ENCODE measurements at regions not wholly inside any gene's neighbourhood (a gene's known extent, or its start where the extent isn't known, plus 50 kb on each side); places are given as distances from the start of the nearest gene placed in this dataset.
A peak's percentile ranks its signal among the peaks of the same experiment; 100 is the strongest.
"Not testable (repeated sequence)": the region's sequence is repeated elsewhere in the genome, so short reads cannot be mapped to it uniquely, and the experiment has no call there.

DNA sequence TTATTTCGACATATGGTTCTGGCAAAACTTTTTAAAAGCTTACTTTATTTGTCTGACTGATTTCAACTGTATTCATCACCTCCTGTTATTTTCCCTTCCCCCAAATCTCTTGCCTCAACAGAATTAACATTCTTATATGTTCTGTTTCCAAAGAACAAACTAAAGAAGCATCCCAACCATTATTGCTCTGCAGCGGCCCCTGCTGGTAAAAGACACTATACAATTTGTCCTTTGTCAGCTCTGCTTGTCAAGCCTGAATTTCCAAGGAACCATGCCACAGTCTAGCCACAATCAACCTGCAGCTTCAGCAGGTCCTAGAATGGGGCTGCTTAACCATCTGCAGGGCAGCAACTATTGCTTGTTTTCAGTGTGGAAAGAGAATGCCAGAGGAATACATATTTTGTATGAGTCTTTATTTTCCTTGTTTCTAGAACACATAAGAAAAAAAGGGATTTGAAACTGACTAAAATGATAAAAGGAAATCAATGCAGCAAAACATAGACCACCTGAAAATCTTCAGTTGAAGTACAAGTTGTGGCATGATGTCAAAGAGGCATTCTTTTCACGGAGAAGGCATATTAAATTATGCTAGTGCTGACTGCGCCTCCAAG, 845.3 kb downstream of the DIAPH3 start:
- Histone ChIP-seq H3K27me3 (ENCODE audit: insufficient read depth, low read length) (no peaks in the 10 kb centered on the region), H3K9me3 (ENCODE audit: control insufficient read depth in 1 of 2, low read length in 2 of 2) (no peaks in the 10 kb centered on the region), H3K4me3 (ENCODE audit: low read length in 2 of 2) (no peak overlapping the region), H3K4me1 (ENCODE audit: insufficient read depth, low read length) (no peaks in the 10 kb centered on the region), H3K36me3 (ENCODE audit: insufficient read depth, low read length) (no peaks in the 10 kb centered on the region), H3K27ac (ENCODE audit: low read depth, low read length) (no peak overlapping the region)
- Mint-ChIP-seq H3K4me1 (no peaks in the 10 kb centered on the region), H3K27ac (no peak overlapping the region), H3K4me3 (no peak overlapping the region), H3K27me3 (peaks cover 1 to 6% of the 10 kb centered on the region in 2 donors), H3K9me3 (peaks cover 0 to 2% (median 0%) of the 10 kb centered on the region in 8 donors), H3K36me3 (no peaks in the 10 kb centered on the region)
- ChIA-PET POLR2A (ENCODE audit: partially characterized antibody) (no interaction called here), CTCF (ENCODE audit: partially characterized antibody) (interaction anchor here (0.8 to 4.2 kb wide), 6 partner anchors 8 to 1106 kb away, joined by 3 to 15 read pairs (median 4); no protein-coding TSS in a partner anchor)
- intact Hi-C loops (cut with micrococcal nuclease), result no loop called here
- peak in 4 of 5 donors; percentile 21 to 29 (median 28) for DNase-seq

DNA sequence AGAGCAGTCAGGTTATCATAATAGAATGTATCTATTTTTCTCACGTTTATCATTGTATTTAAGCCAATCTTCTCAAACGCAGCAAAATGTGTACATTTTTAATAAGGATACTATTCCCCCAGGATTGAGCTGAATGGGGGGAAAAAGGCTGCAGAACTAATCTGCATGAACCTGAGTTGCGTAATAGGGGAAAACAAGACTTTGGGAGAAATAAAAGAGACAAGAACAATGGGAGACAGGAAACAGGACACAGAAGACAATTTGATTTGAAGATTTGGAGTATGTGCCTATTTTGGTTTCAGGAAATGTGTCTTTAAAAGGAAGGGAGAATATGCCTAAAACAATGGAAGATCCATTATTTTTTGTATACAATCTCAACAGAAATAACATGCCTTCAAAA, 844.5 kb downstream of the DIAPH3 start:
- POLR2A ChIA-PET (ENCODE audit: partially characterized antibody), result no interaction called here
- Histone ChIP-seq H3K36me3 (ENCODE audit: insufficient read depth, low read length) (no peaks in the 10 kb centered on the region), H3K27me3 (ENCODE audit: insufficient read depth, low read length) (no peaks in the 10 kb centered on the region), H3K27ac (ENCODE audit: low read depth, low read length) (no peak overlapping the region), H3K9me3 (ENCODE audit: control insufficient read depth in 1 of 2, low read length in 2 of 2) (no peaks in the 10 kb centered on the region), H3K4me1 (ENCODE audit: insufficient read depth, low read length) (no peaks in the 10 kb centered on the region), H3K4me3 (ENCODE audit: low read length in 2 of 2) (no peak overlapping the region)
- Mint-ChIP-seq H3K9me3 (peaks cover 0 to 2% (median 0%) of the 10 kb centered on the region in 8 donors), H3K27ac (no peak overlapping the region), H3K36me3 (no peaks in the 10 kb centered on the region), H3K4me3 (no peak overlapping the region), H3K27me3 (peaks cover 1 to 6% of the 10 kb centered on the region in 2 donors), H3K4me1 (no peaks in the 10 kb centered on the region)
- no peak for DNase-seq
- CTCF ChIA-PET (ENCODE audit: partially characterized antibody), result interaction anchor here (0.8 to 4.2 kb wide), 5 partner anchors 8 to 1105 kb away, joined by 3 to 15 read pairs (median 3); no protein-coding TSS in a partner anchor
- intact Hi-C loops (cut with micrococcal nuclease), result no loop called here

DNA sequence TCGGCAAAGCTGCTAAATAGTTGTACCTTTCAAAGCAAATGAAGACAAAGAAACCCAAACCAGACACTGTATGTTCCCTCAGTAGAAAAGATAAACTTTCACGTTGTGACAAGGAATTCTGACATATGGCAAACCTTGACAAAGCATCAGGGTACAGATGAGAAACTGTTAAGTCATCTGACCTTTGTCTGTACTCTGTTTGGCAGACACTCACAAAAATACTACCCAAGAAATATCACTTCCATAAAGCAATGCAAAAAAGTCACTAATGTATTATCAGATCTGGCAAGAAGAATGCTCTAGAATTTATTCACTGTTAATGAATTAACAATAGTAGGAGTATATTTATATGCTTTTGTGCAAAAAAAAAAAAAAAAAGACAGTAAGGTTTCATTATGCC, 843.7 kb downstream of the DIAPH3 start:
- no peak for DNase-seq
- H3K4me3 ChIP-seq (ENCODE audit: low read length in 2 of 2), result no peak overlapping the region
- H3K27me3 ChIP-seq (ENCODE audit: insufficient read depth, low read length), result no peaks in the 10 kb centered on the region
- intact Hi-C loops (cut with micrococcal nuclease), result no loop called here
- CTCF ChIA-PET (ENCODE audit: partially characterized antibody), result interaction anchor here (1.5 kb wide), 1 partner anchor 11 kb away, joined by 3 read pairs; no protein-coding TSS in a partner anchor
- Mint-ChIP-seq H3K36me3 (no peaks in the 10 kb centered on the region), H3K4me3 (no peak overlapping the region), H3K4me1 (no peaks in the 10 kb centered on the region), H3K9me3 (peaks cover 0 to 2% (median 0%) of the 10 kb centered on the region in 8 donors), H3K27ac (no peak overlapping the region), H3K27me3 (peaks cover 1 to 6% of the 10 kb centered on the region in 2 donors)
- no peaks in the 10 kb centered on the region for H3K4me1 ChIP-seq (ENCODE audit: insufficient read depth, low read length)
- no peaks in the 10 kb centered on the region for H3K9me3 ChIP-seq (ENCODE audit: control insufficient read depth in 1 of 2, low read length in 2 of 2)
- H3K36me3 ChIP-seq (ENCODE audit: insufficient read depth, low read length), result no peaks in the 10 kb centered on the region
- POLR2A ChIA-PET (ENCODE audit: partially characterized antibody), result no interaction called here
- H3K27ac ChIP-seq (ENCODE audit: low read depth, low read length), result no peak overlapping the region

DNA sequence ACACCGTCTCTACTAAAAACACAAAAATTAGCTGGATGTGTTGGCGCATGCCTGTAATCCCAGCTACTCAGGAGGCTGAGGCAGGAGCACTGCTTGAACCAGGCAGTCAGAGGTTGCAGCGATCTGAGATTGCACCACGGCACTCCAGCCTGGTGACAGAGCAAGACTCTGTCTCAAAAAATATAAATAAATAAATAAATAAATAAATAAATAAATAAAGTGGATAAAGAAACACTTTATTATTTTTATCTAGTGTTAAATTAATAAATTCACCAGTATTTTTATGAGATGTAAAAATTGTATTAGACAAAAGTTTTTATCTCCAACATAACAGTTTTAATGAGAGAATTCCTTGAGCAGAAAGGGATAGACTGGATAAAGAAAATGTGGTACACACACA, 839.3 kb downstream of the DIAPH3 start:
- DNase-seq; POLR2A ChIA-PET (ENCODE audit: partially characterized antibody); H3K4me3 ChIP-seq (ENCODE audit: low read length in 2 of 2); H3K4me3 Mint-ChIP-seq; H3K27me3 Mint-ChIP-seq; H3K9me3 ChIP-seq (ENCODE audit: control insufficient read depth in 1 of 2, low read length in 2 of 2); H3K27me3 ChIP-seq (ENCODE audit: insufficient read depth, low read length); H3K4me1 ChIP-seq (ENCODE audit: insufficient read depth, low read length); H3K9me3 Mint-ChIP-seq; H3K27ac Mint-ChIP-seq; intact Hi-C loops (cut with micrococcal nuclease); H3K4me1 Mint-ChIP-seq; H3K27ac ChIP-seq (ENCODE audit: low read depth, low read length); H3K36me3 ChIP-seq (ENCODE audit: insufficient read depth, low read length); H3K36me3 Mint-ChIP-seq: not testable (repeated sequence)
- CTCF ChIA-PET (ENCODE audit: partially characterized antibody), result interaction anchor here (2.0 kb wide), 1 partner anchor 8 kb away, joined by 7 read pairs; no protein-coding TSS in a partner anchor

DNA sequence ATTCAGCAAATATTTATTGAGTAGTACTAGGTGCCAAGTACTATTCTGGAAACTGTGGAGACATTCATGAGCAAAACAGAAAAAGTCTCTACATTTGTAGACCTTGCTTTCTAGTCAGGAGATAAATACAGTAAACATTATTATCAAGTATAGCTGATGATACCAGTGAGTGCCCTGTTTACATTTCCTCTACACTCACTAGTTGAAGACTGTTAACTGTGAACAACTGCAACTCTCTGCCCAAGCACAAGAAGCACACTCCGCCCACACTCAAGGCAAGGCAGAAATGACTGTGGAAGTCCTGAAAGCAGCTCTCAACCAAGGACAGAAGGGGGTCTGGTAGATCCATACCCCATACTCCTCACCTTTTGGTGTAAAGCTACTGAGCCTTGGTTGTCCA, 837.0 kb downstream of the DIAPH3 start:
- Mint-ChIP-seq H3K27me3 (peaks cover 0 to 2% of the 10 kb centered on the region in 2 donors), H3K36me3 (no peaks in the 10 kb centered on the region), H3K4me3 (no peak overlapping the region), H3K4me1 (no peaks in the 10 kb centered on the region), H3K27ac (no peak overlapping the region), H3K9me3 (no peaks in the 10 kb centered on the region)
- Histone ChIP-seq H3K27me3 (ENCODE audit: insufficient read depth, low read length) (no peaks in the 10 kb centered on the region), H3K36me3 (ENCODE audit: insufficient read depth, low read length) (no peaks in the 10 kb centered on the region), H3K9me3 (ENCODE audit: control insufficient read depth in 1 of 2, low read length in 2 of 2) (no peaks in the 10 kb centered on the region), H3K4me1 (ENCODE audit: insufficient read depth, low read length) (no peaks in the 10 kb centered on the region), H3K27ac (ENCODE audit: low read depth, low read length) (no peak overlapping the region), H3K4me3 (ENCODE audit: low read length in 2 of 2) (no peak overlapping the region)
- DNase-seq, result no peak
- CTCF ChIA-PET (ENCODE audit: partially characterized antibody), result interaction anchor here (0.8 to 2.0 kb wide), 3 partner anchors 8 to 70 kb away, joined by 3 to 7 read pairs (median 3); no protein-coding TSS in a partner anchor
- intact Hi-C loops (cut with micrococcal nuclease), result no loop called here
- POLR2A ChIA-PET (ENCODE audit: partially characterized antibody), result no interaction called here

DNA sequence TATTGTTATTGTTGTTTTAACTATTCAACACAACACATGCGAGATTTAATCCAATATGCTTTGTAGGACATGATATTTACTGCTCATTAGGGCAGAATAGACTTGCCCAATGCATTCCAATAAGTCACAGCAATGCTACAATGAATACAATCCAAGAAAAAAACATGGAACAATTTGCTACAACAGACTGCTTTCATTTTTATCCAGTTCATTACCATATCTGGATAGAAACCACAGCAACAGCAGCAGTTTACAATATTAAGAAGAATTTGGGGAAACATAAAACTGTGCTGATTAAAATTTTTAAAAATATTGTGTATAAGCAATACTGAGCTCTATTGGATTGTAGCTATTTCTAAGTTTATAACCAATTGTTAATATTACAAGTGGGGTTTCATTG, 833.0 kb downstream of the DIAPH3 start:
- H3K4me1 ChIP-seq (ENCODE audit: insufficient read depth, low read length), result no peaks in the 10 kb centered on the region
- no peak overlapping the region for H3K4me3 ChIP-seq (ENCODE audit: low read length in 2 of 2)
- no peaks in the 10 kb centered on the region for H3K27me3 ChIP-seq (ENCODE audit: insufficient read depth, low read length)
- Mint-ChIP-seq H3K27ac (no peak overlapping the region), H3K9me3 (no peaks in the 10 kb centered on the region), H3K4me3 (no peak overlapping the region), H3K4me1 (no peaks in the 10 kb centered on the region), H3K27me3 (peaks cover 0 to 4% of the 10 kb centered on the region in 2 donors), H3K36me3 (no peaks in the 10 kb centered on the region)
- ChIA-PET CTCF (ENCODE audit: partially characterized antibody) (interaction anchor here (1.3 to 2.0 kb wide), 2 partner anchors 10 to 13 kb away, joined by 3 to 15 read pairs; no protein-coding TSS in a partner anchor), POLR2A (ENCODE audit: partially characterized antibody) (no interaction called here)
- intact Hi-C loops (cut with micrococcal nuclease), result no loop called here
- no peak for DNase-seq
- no peaks in the 10 kb centered on the region for H3K36me3 ChIP-seq (ENCODE audit: insufficient read depth, low read length)
- no peaks in the 10 kb centered on the region for H3K9me3 ChIP-seq (ENCODE audit: control insufficient read depth in 1 of 2, low read length in 2 of 2)
- H3K27ac ChIP-seq (ENCODE audit: low read depth, low read length), result no peak overlapping the region

DNA sequence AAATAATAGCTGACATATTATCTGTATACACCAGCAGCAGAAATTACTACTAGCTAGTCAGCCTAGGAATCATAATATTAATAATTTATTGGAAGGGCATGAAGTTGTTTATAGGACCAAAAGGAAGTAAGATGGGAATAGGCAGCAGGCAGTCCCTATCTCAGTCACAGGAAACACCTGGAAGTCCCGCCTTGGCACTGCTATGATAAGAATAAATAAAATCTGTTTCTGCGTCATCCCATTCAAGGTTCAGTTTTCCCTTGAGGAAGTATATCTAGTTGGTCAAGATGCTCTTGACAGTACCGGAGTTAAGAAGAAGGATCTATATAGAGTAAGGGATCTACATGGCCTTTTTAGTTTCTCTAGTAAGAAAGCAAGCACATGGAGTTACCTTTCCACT, 830.8 kb downstream of the DIAPH3 start:
- Mint-ChIP-seq H3K4me1 (no peaks in the 10 kb centered on the region), H3K27me3 (peaks cover 0 to 3% of the 10 kb centered on the region in 2 donors), H3K9me3 (no peaks in the 10 kb centered on the region), H3K4me3 (no peak overlapping the region), H3K36me3 (no peaks in the 10 kb centered on the region), H3K27ac (no peak overlapping the region)
- Histone ChIP-seq H3K27ac (ENCODE audit: low read depth, low read length) (no peak overlapping the region), H3K36me3 (ENCODE audit: insufficient read depth, low read length) (no peaks in the 10 kb centered on the region), H3K9me3 (ENCODE audit: control insufficient read depth in 1 of 2, low read length in 2 of 2) (no peaks in the 10 kb centered on the region), H3K4me1 (ENCODE audit: insufficient read depth, low read length) (no peaks in the 10 kb centered on the region), H3K27me3 (ENCODE audit: insufficient read depth, low read length) (no peaks in the 10 kb centered on the region), H3K4me3 (ENCODE audit: low read length in 2 of 2) (no peak overlapping the region)
- intact Hi-C loops (cut with micrococcal nuclease), result no loop called here
- POLR2A ChIA-PET (ENCODE audit: partially characterized antibody), result no interaction called here
- CTCF ChIA-PET (ENCODE audit: partially characterized antibody), result interaction anchor here (1.5 kb wide), 1 partner anchor 15 kb away, joined by 4 read pairs; no protein-coding TSS in a partner anchor
- DNase-seq, result no peak

All from CD4-positive, alpha-beta memory T cell (primary cell).